SK-MEL-5 (cell line): ENCODE measurements at regions not wholly inside any gene's neighbourhood (a gene's known extent, or its start where the extent isn't known, plus 50 kb on each side); places are given as distances from the start of the nearest gene placed in this dataset.
"Not testable (repeated sequence)": the region's sequence is repeated elsewhere in the genome, so short reads cannot be mapped to it uniquely, and the experiment has no call there.

ENCODE experiments used
- DNase-seq: peaks from one replicate; pipeline ENCODE4 v3.0.0-alpha.2; 2016; ENCODE audit warnings: low read depth, low spot score
- in situ Hi-C: cut with HindIII; loops from 2 replicates; pipeline ENCODE4 v1.10.0; 2016; ENCODE audit warnings: low sequenced_read_pairs, high pct_unique_total_duplicates, low pct_unique_long_range_greater_than_20kb

DNA sequence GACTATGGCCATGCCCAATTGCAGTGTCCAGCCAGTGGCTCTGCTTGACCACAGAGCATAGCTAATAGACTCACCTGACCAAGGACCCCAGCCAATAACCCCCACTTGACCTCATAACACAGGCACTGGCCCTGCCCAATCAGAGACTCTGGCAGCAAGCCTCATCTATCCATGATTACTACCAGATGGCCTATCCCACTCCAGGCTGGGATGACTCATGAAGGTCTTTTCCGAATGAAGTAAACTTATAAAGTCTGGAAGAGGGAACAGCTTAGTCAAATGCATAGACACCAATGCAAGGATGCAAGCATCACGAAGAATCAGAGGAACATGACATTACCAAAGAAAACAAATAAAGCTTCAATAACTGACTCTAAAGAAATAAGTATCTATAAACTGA, 141.4 kb downstream of the TMEM168 start:
- in situ Hi-C loops = no loop called here

DNA sequence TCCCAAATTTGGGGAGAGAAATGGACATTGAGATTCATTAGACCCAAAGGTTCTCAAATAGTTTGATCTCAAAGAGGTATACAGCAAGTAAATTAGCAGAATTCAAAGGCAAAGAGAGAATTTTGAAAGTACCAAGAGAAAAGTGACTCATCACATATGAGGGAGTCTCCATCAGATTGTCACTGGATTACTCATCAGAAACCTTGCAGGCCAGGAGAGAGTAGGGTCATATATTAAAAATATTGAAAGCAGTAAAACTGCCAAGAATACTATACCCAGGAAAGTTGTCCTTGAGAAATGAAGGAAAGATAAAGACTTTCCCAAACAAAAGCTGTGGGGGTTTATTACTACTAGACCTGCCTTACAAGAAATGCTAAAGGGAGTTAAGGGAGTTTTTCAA, 140.6 kb downstream of the TMEM168 start:
- in situ Hi-C loops = no loop called here

More for the DNA sequence above, 141.4 kb downstream of the TMEM168 start:
- DNase-seq = no peak

GRCh38 chr7:112654322-112655216, 135.6 kb downstream of the TMEM168 start:
- no peak for DNase-seq
- in situ Hi-C loops = no loop called here

More for the DNA sequence above, 140.6 kb downstream of the TMEM168 start:
- DNase-seq = no peak

- peak; percentile 54 for DNase-seq
- in situ Hi-C loops = no loop called here
Measured at GRCh38 chr7:112665709-112666108, 124.5 kb downstream of the TMEM168 start.

DNA sequence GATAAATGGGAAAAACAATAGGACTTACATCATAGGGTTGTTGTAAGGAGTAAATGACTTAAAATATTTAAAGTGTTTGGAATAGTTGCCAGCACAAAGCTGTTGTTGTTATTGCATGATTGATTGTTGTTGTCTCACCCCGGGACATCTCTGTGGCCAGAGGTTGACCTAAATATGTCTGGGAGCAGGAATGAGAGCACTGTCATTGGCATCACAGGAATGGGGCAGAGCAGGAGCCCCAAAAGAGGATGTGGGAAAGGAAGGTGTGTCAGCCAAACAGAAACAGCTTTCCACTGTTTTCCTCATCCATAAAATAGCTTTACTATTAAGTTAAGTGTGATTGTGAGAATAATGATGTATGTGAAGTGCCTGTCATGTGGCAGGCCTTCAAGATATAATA, 121.6 kb downstream of the TMEM168 start:
- DNase-seq = peak; percentile 16
- in situ Hi-C loops = no loop called here

DNA sequence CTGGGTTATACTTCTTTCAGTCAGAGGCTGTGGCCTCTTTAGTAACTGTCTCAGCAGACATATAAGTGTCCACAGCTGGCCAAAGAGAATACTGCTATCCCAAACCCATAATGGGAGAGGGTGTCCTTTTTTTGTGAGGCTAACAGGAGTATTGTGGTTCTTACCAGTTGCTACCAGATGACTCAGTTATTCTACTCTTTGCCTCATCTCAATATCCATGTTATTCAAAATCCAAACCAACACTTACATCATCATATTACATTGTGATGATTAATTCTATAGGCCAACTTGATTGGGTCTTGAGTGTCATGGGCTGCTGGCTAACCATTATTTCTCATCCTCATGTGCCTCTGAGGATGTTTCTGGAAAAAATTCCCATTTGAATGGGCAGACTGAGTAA, 120.9 kb downstream of the TMEM168 start:
- in situ Hi-C loops = no loop called here
- no peak for DNase-seq

GRCh38 chr7:112670193-112670592, 120.0 kb downstream of the TMEM168 start:
- in situ Hi-C loops = no loop called here
- no peak for DNase-seq

GRCh38 chr7:112678626-112679025, 111.6 kb downstream of the TMEM168 start:
- in situ Hi-C loops = no loop called here
- DNase-seq = no peak

- in situ Hi-C loops = not testable (repeated sequence)
- peak; percentile 33 for DNase-seq
Measured at GRCh38 chr7:112689466-112690177, 100.6 kb downstream of the TMEM168 start.

- DNase-seq = no peak
- in situ Hi-C loops = no loop called here
Measured at GRCh38 chr7:112692333-112692732, 97.9 kb downstream of the TMEM168 start.

DNA sequence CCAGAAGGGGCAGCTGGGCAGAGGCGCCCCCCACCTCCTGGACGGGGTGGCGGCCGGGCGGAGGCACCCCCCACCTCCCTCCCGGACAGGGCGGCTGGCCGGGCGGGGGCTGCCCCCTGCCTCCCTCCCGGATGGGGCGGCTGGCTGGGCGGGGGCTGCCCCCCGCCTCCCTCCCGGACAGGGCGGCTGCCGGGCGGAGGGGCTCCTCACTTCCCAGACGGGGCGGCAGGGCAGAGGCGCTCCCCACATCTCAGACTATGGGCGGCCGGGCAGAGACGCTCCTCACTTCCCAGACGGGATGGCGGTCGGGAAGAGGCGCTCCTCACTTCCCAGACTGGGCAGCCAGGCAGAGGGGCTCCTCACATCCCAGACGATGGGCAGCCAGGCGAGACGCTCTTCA, 93.0 kb downstream of the TMEM168 start:
- DNase-seq, in situ Hi-C loops: not testable (repeated sequence)

DNA sequence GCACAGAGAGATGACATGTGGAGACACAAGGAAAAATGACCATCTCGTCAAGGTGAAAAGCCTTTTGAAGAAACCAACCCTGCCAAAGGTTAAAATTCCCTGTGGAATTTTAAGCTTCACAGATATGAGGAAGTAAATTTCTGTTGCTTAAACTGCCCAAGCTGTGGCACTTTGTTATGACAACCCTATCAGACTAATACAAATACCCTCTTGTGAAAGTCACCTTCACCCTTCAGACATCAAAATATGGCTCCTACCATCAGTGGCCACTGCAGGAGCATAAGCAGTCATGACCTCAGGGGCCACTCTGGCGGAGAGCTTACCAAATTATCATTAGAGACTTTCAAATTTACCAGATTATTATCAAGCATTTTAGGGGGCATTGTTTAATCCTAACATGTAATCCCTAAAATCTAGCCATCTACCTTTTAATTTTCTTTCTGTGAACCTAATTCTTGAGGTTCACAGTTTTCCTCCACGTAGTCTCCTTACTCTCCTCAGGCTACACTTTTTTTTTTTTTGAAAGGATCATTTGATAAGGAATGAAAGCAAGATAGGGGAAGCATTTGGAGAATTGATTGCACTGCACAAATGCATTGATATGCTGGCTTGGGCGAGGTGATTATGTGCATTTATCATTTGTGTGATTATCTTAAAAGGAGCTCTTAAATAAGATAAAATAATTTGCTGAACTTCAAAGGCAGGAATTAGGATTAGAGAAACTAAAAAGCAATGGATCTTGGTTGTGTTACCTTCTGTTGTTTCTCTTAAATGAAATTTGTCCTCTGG, 90.3 kb downstream of the TMEM168 start:
- in situ Hi-C loops = no loop called here
- DNase-seq = no peak

- in situ Hi-C loops = no loop called here
- no peak for DNase-seq
Measured at GRCh38 chr7:112701456-112701855, 88.7 kb downstream of the TMEM168 start.

DNA sequence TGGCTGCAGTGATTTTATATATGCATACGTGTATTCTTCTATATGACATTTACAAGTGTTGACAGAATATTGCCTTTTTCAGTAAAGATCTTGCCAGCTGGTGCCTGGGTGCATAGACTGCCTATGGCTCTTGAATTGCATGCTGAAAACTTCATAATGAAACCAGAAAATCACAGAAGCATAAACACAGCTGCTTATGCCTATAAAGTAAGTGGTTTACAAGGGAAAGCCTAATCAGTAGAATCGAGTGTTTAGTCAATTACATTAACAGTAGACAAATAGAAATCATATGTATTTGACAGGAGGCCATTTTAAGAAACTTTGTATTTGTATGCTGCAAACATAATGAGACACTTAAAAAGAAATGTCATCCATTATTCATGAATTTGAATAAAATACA, 82.5 kb downstream of the TMEM168 start:
- no peak for DNase-seq
- in situ Hi-C loops = no loop called here

DNA sequence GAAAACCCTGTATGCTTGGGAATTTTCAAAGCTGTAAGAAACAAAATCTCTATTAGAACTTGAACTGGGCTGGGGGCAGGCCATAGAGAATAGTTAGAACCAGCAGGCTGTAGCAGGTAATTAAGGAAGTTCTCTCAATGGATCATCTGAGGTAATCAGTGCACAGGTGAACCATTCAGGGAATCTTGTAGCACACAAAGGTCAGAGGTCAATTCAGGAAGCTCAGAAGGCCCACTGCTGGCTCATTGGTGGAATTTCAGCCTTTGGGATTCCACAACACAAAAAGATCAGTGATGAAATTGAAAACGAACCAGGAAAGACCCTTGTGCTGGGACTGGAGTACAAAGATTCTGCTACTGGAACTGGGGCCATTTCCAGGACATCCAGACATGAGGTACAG, 82.0 kb downstream of the TMEM168 start:
- in situ Hi-C loops = no loop called here
- peak; percentile 17 for DNase-seq
